ENCODE measurements at regions not wholly inside any gene's neighbourhood (a gene's known extent, or its start where the extent isn't known, plus 50 kb on each side); places are given as distances from the start of the nearest gene placed in this dataset.

- H3K36me3 ChIP-seq (ENCODE audit: control insufficient read depth in 2 of 2, extremely low read depth in 1 of 2, insufficient read depth in 2 of 2, low read length in 2 of 2), result no peaks in the 10 kb centered on the region
- no peaks in the 10 kb centered on the region for H3K79me2 ChIP-seq (ENCODE audit: control insufficient read depth, insufficient read depth, low read length)
- FAIRE-seq, result no peak
- DNase-seq (ENCODE audit: low read depth, low spot score), result no peak
- H4K20me1 ChIP-seq (ENCODE audit: control insufficient read depth, extremely low read depth, insufficient read depth, low read length), result no peaks in the 10 kb centered on the region
- dilution Hi-C loops (cut with MboI; ENCODE audit: extremely low pct_ligation_motif_present, low sequenced_read_pairs), result no loop called here
- H2AFZ ChIP-seq (ENCODE audit: control insufficient read depth, low read length), result no peak overlapping the region
- H3K9me1 ChIP-seq (ENCODE audit: control insufficient read depth, extremely low read depth, insufficient read depth, low read length), result no peaks in the 10 kb centered on the region
- H3K9me3 ChIP-seq (ENCODE audit: control insufficient read depth, low read depth, low read length), result no peaks in the 10 kb centered on the region
- no peaks in the 10 kb centered on the region for H3K27me3 ChIP-seq (ENCODE audit: control insufficient read depth, extremely low read depth, insufficient read depth, low read length)
- H3K27ac ChIP-seq (ENCODE audit: control insufficient read depth, insufficient read depth, low read length), result no peak overlapping the region
- no peak overlapping the region for H3K4me3 ChIP-seq (ENCODE audit: control insufficient read depth in 2 of 3, extremely low read depth in 1 of 3, insufficient read depth in 2 of 3, low read depth in 1 of 3, low read length in 3 of 3)
- H3K9ac ChIP-seq (ENCODE audit: control insufficient read depth, extremely low read depth, insufficient read depth, low read length), result no peak overlapping the region
- TF ChIP-seq CTCF (optimal IDR thresholded peaks at IDR 0.05 in 1 of 3, IDR thresholded peaks at IDR 0.05 in 1 of 3, conservative IDR thresholded peaks at IDR 0.05 in 1 of 3; ENCODE audit: extremely low read depth in 1 of 3, insufficient read depth in 2 of 3, low read length in 3 of 3), result no peak
- no peak for TF ChIP-seq EZH2 (IDR thresholded peaks at IDR 0.05; ENCODE audit: low read length)
- no peaks in the 10 kb centered on the region for H3K4me1 ChIP-seq (ENCODE audit: control insufficient read depth, extremely low read depth, insufficient read depth, low read length)
- H3K4me2 ChIP-seq (ENCODE audit: control insufficient read depth, extremely low read depth, insufficient read depth, low read depth, low read length), result no peak overlapping the region
Measured at GRCh38 chrX:97828471-97828870, 944.8 kb downstream of the RPA4 start.

GRCh38 chrX:97835969-97836368 is 952.3 kb downstream of the RPA4 start:
- Histone ChIP-seq H3K27ac (ENCODE audit: control insufficient read depth, insufficient read depth, low read length) (no peak overlapping the region), H2AFZ (ENCODE audit: control insufficient read depth, low read length) (no peak overlapping the region), H3K27me3 (ENCODE audit: control insufficient read depth, extremely low read depth, insufficient read depth, low read length) (no peaks in the 10 kb centered on the region), H4K20me1 (ENCODE audit: control insufficient read depth, extremely low read depth, insufficient read depth, low read length) (no peaks in the 10 kb centered on the region), H3K4me1 (ENCODE audit: control insufficient read depth, extremely low read depth, insufficient read depth, low read length) (no peaks in the 10 kb centered on the region), H3K9me1 (ENCODE audit: control insufficient read depth, extremely low read depth, insufficient read depth, low read length) (no peaks in the 10 kb centered on the region), H3K9me3 (ENCODE audit: control insufficient read depth, low read depth, low read length) (no peaks in the 10 kb centered on the region), H3K9ac (ENCODE audit: control insufficient read depth, extremely low read depth, insufficient read depth, low read length) (no peak overlapping the region), H3K4me3 (ENCODE audit: control insufficient read depth in 2 of 3, extremely low read depth in 1 of 3, insufficient read depth in 2 of 3, low read depth in 1 of 3, low read length in 3 of 3) (no peak overlapping the region), H3K36me3 (ENCODE audit: control insufficient read depth in 2 of 2, extremely low read depth in 1 of 2, insufficient read depth in 2 of 2, low read length in 2 of 2) (no peaks in the 10 kb centered on the region), H3K79me2 (ENCODE audit: control insufficient read depth, insufficient read depth, low read length) (no peaks in the 10 kb centered on the region), H3K4me2 (ENCODE audit: control insufficient read depth, extremely low read depth, insufficient read depth, low read depth, low read length) (no peak overlapping the region)
- TF ChIP-seq CTCF (optimal IDR thresholded peaks at IDR 0.05 in 1 of 3, IDR thresholded peaks at IDR 0.05 in 1 of 3, conservative IDR thresholded peaks at IDR 0.05 in 1 of 3; ENCODE audit: extremely low read depth in 1 of 3, insufficient read depth in 2 of 3, low read length in 3 of 3), result no peak
- TF ChIP-seq EZH2 (IDR thresholded peaks at IDR 0.05; ENCODE audit: low read length), result no peak
- FAIRE-seq (no peak), DNase-seq (ENCODE audit: low read depth, low spot score) (no peak)
- dilution Hi-C loops (cut with MboI; ENCODE audit: extremely low pct_ligation_motif_present, low sequenced_read_pairs), result no loop called here

All from keratinocyte (primary cell).